Ishikawa (cell line): ENCODE measurements at regions not wholly inside any gene's neighbourhood (a gene's known extent, or its start where the extent isn't known, plus 50 kb on each side); places are given as distances from the start of the nearest gene placed in this dataset.

Experiments
- FOXM1 ChIP-seq: IDR thresholded peaks from 2 replicates; pipeline ENCODE4 v1.6.1; 2012; ENCODE audit warnings: low read depth, borderline replicate concordance
- TAF1 ChIP-seq: IDR thresholded peaks from 2 replicates; pipeline ENCODE4 v1.6.1; 2012; ENCODE audit warnings: low read depth, mild to moderate bottlenecking
- TEAD4 ChIP-seq: IDR thresholded peaks from 2 replicates; pipeline ENCODE4 v1.6.1; 2012
- ZBTB7A ChIP-seq: IDR thresholded peaks from 2 replicates; pipeline ENCODE4 v1.6.1; 2012; ENCODE audit warnings: low read depth

- no peak for TF ChIP-seq TAF1
- TF ChIP-seq FOXM1, result no peak
- TF ChIP-seq TEAD4, result no peak
- no peak for TF ChIP-seq ZBTB7A
Measured at GRCh38 chr1:99397029-99397428, 132.7 kb downstream of the PLPPR4 start.
